Thymus (tissue), 11 donors: ENCODE measurements at regions not wholly inside any gene's neighbourhood (a gene's known extent, or its start where the extent isn't known, plus 50 kb on each side); places are given as distances from the start of the nearest gene placed in this dataset.
"Not testable (repeated sequence)": the region's sequence is repeated elsewhere in the genome, so short reads cannot be mapped to it uniquely, and the experiment has no call there.

Source experiments
- DNase-seq, 9 donors: peaks; one replicate each; pipeline ENCODE4 v3.0.0-alpha.2; 2013; ENCODE audit warnings: low spot score in 9 of 9, low read depth in 6 of 9, missing footprints in 1 of 9
- H3K27ac ChIP-seq, 2 donors: one replicate each; pipeline ENCODE4 v1.5.1; 2013; ENCODE audit warnings: control low read depth in 1 of 2, low read depth in 1 of 2, low read length in 1 of 2, mild to moderate bottlenecking in 1 of 2, moderate library complexity in 1 of 2
- H3K27me3 ChIP-seq, 2 donors: one replicate each; pipeline ENCODE4 v1.5.1; 2013; ENCODE audit warnings: low read length in 1 of 2; ENCODE audit not compliant: control insufficient read depth in 2 of 2, insufficient read depth in 1 of 2
- H3K36me3 ChIP-seq, 2 donors: one replicate each; pipeline ENCODE4 v1.5.1; 2013; ENCODE audit warnings: low read length in 1 of 2, mild to moderate bottlenecking in 1 of 2, moderate library complexity in 1 of 2; ENCODE audit not compliant: control insufficient read depth in 2 of 2, insufficient read depth in 2 of 2
- H3K4me1 ChIP-seq, 2 donors: one replicate each; pipeline ENCODE4 v1.5.1; 2013; ENCODE audit warnings: low read length in 2 of 2; ENCODE audit not compliant: control insufficient read depth in 2 of 2, insufficient read depth in 2 of 2
- H3K4me3 ChIP-seq, 2 donors: one replicate each; pipeline ENCODE4 v1.5.1; 2013; ENCODE audit warnings: low read length in 2 of 2, control low read depth in 1 of 2, mild to moderate bottlenecking in 1 of 2
- H3K9me3 ChIP-seq, 2 donors: one replicate each; pipeline ENCODE4 v1.5.1; 2013; ENCODE audit warnings: low read length in 1 of 2, mild to moderate bottlenecking in 1 of 2; ENCODE audit not compliant: control insufficient read depth in 2 of 2, insufficient read depth in 1 of 2
- WGBS: extraction: QIAGEN DNeasy Blood & Tissue Kit; methylation state at CpG from one replicate; pipeline ENCODE4 v1.1.7; 2013; 5-methylcytosine and 5-hydroxymethylcytosine counted together
- donor health status: healthy.

DNA sequence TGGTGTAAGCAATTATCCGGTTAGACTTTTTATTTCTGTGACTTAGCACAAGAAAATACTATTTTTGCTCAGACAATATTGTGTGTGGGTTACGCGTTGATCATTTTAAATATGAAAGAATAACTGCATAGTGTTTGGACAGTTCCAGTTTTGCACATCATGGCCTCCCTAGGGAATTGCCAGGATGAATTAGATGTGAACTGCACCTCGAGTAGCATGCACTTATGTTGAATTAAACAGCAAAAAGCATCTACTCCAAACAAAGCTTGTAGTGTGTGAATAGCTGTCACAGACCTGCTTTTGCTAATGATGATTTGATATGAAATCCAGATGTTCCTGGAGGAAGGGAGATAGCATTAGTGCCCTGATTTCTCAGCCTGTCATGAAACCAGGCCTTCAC is 184.8 kb upstream of the NLGN4Y start:
- H3K36me3 ChIP-seq = no peaks in the 10 kb centered on the region
- H3K4me1 ChIP-seq = no peaks in the 10 kb centered on the region
- no peak overlapping the region for H3K27ac ChIP-seq
- DNase-seq = no peak
- H3K27me3 ChIP-seq = no peaks in the 10 kb centered on the region
- H3K9me3 ChIP-seq = no peaks in the 10 kb centered on the region
- WGBS = 94% methylated on average over 4 of the region's 4 CpGs
- H3K4me3 ChIP-seq = no peak overlapping the region

DNA sequence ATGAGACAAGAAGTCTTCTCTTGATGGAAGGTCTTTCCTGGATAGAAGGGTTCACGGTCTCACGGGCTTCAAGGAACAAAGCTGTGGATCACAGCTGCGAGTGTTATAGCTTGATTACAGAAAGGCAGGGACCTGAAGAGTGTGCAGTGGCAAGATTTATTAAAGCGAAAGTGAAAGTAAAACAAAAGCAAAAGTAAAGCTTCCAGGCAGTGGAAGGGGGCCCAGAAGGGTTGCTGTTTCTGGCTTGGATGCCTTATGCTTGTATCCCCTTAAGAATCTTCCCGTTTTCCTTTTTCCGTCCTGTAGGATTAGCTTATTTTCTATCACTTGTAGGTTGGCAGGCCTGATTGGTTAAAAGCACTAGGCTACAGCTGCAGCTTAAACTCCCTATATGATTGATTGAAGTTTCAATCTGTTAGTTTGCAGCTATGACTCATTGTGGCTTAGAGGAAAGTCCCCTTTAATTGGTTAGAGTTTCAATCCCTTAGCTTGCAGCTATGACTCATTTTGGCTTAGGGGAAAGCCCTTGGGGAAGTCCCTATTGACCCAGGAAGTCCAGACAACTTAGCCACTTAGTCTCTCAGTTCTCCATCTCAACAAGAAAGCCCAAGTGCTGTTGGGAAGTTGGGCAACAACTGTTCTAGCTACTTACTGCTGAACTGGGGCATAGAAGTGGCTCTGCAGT is 183.7 kb upstream of the NLGN4Y start:
- no peaks in the 10 kb centered on the region for H3K9me3 ChIP-seq
- no peaks in the 10 kb centered on the region for H3K4me1 ChIP-seq
- 73% methylated on average over 6 of the region's 6 CpGs for WGBS
- DNase-seq = no peak
- no peaks in the 10 kb centered on the region for H3K36me3 ChIP-seq
- no peaks in the 10 kb centered on the region for H3K27me3 ChIP-seq
- no peak overlapping the region for H3K4me3 ChIP-seq
- no peak overlapping the region for H3K27ac ChIP-seq

DNA sequence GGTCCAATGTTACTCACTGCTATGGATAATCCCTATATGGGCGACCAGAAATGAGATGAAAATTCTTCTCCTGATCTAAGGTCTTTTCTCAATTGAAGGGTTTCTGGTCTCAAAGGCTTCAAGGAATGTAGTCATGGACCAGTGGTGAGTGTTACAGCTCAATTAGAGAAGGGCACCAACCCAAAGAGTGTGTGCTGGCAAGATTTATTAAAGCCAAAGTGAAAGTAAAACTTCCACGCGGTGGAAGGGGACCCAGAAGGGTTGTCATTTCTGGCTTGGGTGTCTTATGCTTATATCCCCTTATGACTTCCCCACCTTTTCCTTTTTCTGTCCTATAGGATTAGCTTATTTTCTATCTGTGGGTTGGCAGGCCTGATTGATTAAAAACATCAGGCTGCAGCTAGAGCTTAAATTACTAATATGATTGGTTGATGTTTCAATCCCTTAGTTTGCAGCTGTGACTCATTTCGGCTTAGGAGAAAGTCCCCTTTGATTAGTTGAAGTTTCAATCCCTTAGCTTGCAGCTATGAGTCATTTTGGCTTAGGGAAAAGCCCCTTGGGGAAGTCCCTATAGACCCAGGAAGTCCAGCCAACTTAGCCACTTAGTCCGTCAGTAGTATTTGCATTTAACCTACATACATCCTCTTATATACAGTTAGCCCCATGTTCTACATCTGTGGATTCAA is 179.5 kb upstream of the NLGN4Y start:
- no peak for DNase-seq
- H3K9me3 ChIP-seq = no peaks in the 10 kb centered on the region
- no peaks in the 10 kb centered on the region for H3K27me3 ChIP-seq
- no peak overlapping the region for H3K27ac ChIP-seq
- H3K4me3 ChIP-seq = no peak overlapping the region
- no peaks in the 10 kb centered on the region for H3K36me3 ChIP-seq
- whole genome bisulfite sequencing = 72% methylated on average over 5 of the region's 5 CpGs
- no peaks in the 10 kb centered on the region for H3K4me1 ChIP-seq

DNA sequence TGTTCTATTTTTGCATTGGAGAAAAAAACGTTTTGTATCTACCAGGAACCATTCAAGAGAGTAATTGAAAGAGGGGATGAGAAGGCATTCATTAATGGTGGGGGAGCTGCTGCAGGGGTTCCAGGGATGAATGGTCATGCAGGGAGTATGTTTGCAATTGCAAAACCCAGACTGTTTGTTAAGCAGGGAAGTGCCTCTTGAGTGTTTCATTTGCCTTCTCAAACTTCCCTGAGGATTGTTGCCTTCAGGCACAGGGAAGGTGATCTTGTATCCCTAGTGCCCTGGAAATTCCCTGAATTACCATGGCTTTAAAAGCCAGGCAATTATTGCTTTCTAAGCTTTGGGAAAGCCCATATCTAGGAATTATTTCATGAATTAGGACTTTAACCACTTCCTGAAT is 172.7 kb upstream of the NLGN4Y start:
- no peaks in the 10 kb centered on the region for H3K9me3 ChIP-seq
- 19% methylated on average over 1 of the region's 1 CpG for WGBS

DNA sequence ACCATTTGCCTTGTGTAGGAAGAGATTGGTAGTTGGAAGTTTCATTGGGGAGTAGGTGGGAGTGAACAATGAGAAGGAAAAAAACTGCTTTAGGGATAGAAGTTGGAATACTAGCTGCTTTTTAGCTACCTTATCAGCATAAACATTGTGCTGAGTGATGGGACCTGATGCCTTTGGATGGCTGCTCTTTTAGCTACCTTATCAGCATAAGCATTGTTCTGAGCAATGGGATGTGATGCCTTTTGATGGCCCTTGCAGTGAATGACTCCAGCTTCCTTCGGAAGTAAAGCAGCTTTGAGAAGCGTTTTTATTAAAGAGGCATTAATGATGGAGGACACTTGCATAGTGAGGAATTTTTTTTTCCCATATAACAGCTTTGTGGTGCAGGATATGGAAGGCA is 168.2 kb upstream of the NLGN4Y start:
- H3K4me1 ChIP-seq = no peaks in the 10 kb centered on the region
- H3K36me3 ChIP-seq = no peaks in the 10 kb centered on the region
- 87% methylated on average over 2 of the region's 2 CpGs for WGBS
- H3K27ac ChIP-seq = no peak overlapping the region
- no peak for DNase-seq
- no peaks in the 10 kb centered on the region for H3K9me3 ChIP-seq
- no peak overlapping the region for H3K4me3 ChIP-seq
- no peaks in the 10 kb centered on the region for H3K27me3 ChIP-seq

More for the DNA sequence above, 172.7 kb upstream of the NLGN4Y start:
- H3K4me1 ChIP-seq = no peaks in the 10 kb centered on the region
- no peak overlapping the region for H3K4me3 ChIP-seq
- DNase-seq = no peak
- H3K36me3 ChIP-seq = no peaks in the 10 kb centered on the region
- no peaks in the 10 kb centered on the region for H3K27me3 ChIP-seq
- no peak overlapping the region for H3K27ac ChIP-seq

DNA sequence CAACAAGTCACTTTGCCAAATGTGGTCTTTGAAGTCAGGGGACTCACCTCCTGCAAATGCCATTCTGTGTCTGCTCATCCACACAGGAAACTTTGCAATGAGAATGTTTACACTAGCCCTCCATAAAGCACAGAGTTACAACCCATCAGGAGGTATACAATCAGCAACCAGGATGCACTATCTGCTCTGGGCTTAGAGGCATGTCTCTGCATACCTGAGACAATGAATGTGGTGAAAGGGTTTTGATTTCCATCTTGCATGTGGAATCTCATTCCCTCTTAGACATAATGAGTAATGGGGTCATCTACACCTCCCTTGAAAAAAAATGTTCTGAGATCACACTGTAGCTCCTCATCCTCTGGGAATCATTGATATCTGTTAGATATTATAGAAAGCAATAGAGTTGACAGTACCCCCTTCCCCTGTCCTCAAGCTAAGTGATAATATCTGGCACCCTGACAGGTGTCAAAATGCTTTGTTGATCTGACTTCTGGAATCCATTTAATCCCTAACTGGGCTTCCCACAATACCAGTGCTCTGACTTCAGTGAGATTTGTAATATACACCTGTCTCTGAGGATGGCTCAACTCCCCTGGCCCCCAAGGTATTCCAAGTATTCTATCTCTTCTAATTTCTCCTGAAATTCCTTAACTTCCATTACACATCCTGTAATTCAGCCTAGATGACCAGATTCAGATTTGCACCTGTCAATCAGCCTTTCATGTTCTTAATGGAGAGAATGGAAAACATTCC is 163.4 kb upstream of the NLGN4Y start:
- Histone ChIP-seq H3K27me3 (no peaks in the 10 kb centered on the region), H3K9me3 (no peaks in the 10 kb centered on the region), H3K4me3 (no peak overlapping the region), H3K4me1 (no peaks in the 10 kb centered on the region), H3K36me3 (no peaks in the 10 kb centered on the region), H3K27ac (no peak overlapping the region)
- no peak for DNase-seq

DNA sequence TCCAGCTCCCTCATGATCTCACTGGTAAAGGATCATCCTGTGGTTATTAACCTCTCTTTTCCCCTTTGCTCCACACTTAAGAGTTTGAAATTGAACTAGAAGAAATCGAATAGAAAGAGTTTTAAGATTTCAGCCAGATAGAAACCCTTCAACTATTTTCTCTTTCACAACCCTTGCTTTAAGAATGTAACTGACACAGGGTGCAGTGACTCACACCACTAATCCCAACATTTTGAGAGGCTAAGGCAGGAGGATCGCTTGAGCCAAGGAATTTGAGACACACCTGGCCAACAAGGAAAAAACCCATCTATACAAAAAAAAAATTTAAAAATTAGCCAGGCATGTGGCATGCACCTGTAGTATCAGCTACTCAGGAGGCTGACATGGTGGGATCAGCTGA is 150.7 kb upstream of the NLGN4Y start:
- no peaks in the 10 kb centered on the region for H3K9me3 ChIP-seq
- H3K27ac ChIP-seq = no peak overlapping the region
- no peaks in the 10 kb centered on the region for H3K4me1 ChIP-seq
- no peaks in the 10 kb centered on the region for H3K36me3 ChIP-seq
- DNase-seq = no peak
- WGBS = 88% methylated on average over 2 of the region's 2 CpGs
- no peaks in the 10 kb centered on the region for H3K27me3 ChIP-seq
- H3K4me3 ChIP-seq = no peak overlapping the region

DNA sequence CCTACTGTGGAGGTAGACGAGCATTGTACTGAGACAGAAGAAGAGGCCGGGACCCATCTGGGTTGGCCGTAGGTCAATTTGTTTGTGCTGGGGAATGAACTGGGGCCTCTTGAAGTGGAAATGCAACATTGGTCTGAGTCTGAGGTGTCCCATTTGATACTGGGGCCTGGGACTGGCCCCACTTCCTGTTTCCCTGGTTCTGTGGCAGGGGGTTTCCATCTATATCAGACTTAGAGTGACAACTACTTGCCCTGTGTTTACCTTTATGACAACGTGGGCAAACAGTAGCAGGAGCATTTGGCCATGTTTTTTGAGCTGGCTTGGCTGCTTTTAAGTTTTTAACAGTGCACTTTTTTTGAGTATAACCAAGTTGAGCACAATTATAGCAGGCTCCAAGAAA is 146.1 kb upstream of the NLGN4Y start:
- no peaks in the 10 kb centered on the region for H3K4me1 ChIP-seq
- no peak overlapping the region for H3K4me3 ChIP-seq
- H3K9me3 ChIP-seq = no peaks in the 10 kb centered on the region
- H3K27ac ChIP-seq = no peak overlapping the region
- WGBS = 81% methylated on average over 4 of the region's 4 CpGs
- no peaks in the 10 kb centered on the region for H3K27me3 ChIP-seq
- no peak for DNase-seq
- H3K36me3 ChIP-seq = no peaks in the 10 kb centered on the region

DNA sequence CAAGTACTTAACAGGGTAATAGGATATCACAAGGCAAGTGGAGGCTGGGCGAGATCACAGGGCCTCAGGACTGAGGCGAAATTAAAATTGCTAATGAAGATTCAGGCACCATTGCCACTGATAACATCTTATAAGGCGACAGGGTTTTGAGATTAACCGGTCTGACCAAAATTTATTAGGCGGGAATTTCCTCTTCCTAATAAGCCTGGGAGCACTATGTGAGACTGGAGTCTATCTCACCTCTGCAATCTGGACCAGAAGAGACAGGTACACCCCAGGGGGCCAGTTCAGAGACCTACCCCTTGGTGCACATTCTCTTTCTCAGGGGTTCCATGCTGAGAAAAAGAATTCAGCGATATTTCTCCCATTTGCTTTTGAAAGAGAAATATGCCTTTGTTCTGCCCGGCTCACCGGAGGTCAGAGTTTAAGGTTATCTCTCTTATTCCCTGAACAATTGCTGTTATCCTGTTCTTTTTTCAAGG is 113.7 kb upstream of the NLGN4Y start:
- H3K36me3 ChIP-seq, H3K4me3 ChIP-seq, H3K9me3 ChIP-seq, DNase-seq, H3K4me1 ChIP-seq, H3K27me3 ChIP-seq, H3K27ac ChIP-seq: not testable (repeated sequence)
- 44% methylated on average over 8 of the region's 8 CpGs for WGBS
